ENCODE measurements at regions not wholly inside any gene's neighbourhood (a gene's known extent, or its start where the extent isn't known, plus 50 kb on each side); places are given as distances from the start of the nearest gene placed in this dataset.

- no peak for DNase-seq
Observed at GRCh38 chr7:96481796-96482195, 159.9 kb upstream of the SLC25A13 start.

GRCh38 chr7:96479015-96479645 lies 157.2 kb upstream of the SLC25A13 start:
- DNase-seq: no peak

- DNase-seq: no peak
Observed at GRCh38 chr7:96471606-96472005, 149.7 kb upstream of the SLC25A13 start.

- no peak for DNase-seq
Observed at GRCh38 chr7:96452146-96452545, 130.2 kb upstream of the SLC25A13 start.

GRCh38 chr7:96449094-96449493 lies 127.2 kb upstream of the SLC25A13 start:
- no peak for DNase-seq

GRCh38 chr7:96447109-96447645 lies 125.3 kb upstream of the SLC25A13 start:
- no peak for DNase-seq

- no peak for DNase-seq
Observed at GRCh38 chr7:96441436-96442084, 119.7 kb upstream of the SLC25A13 start.

GRCh38 chr7:96440328-96440727 lies 118.4 kb upstream of the SLC25A13 start:
- DNase-seq: no peak

- no peak for DNase-seq
Observed at GRCh38 chr7:96436880-96437279, 115.0 kb upstream of the SLC25A13 start.

GRCh38 chr7:96430356-96430755 lies 108.5 kb upstream of the SLC25A13 start:
- DNase-seq: no peak

GRCh38 chr7:96427143-96427542 lies 105.2 kb upstream of the SLC25A13 start:
- DNase-seq: no peak

GRCh38 chr7:96426685-96427084 lies 104.8 kb upstream of the SLC25A13 start:
- DNase-seq: no peak

GRCh38 chr7:96426027-96426426 lies 104.1 kb upstream of the SLC25A13 start:
- DNase-seq: no peak

GRCh38 chr7:96424411-96424810 lies 102.5 kb upstream of the SLC25A13 start:
- DNase-seq: no peak

GRCh38 chr7:96422388-96422787 lies 100.5 kb upstream of the SLC25A13 start:
- no peak for DNase-seq

GRCh38 chr7:96418581-96418980 lies 96.7 kb upstream of the SLC25A13 start:
- DNase-seq: peak in 1 of 2 experiments; percentile 12

- DNase-seq: no peak
Observed at GRCh38 chr7:96417784-96418183, 95.9 kb upstream of the SLC25A13 start.

GRCh38 chr7:96416599-96416998 lies 94.7 kb upstream of the SLC25A13 start:
- DNase-seq: no peak

- DNase-seq: no peak
Observed at GRCh38 chr7:96416116-96416515, 94.2 kb upstream of the SLC25A13 start.

GRCh38 chr7:96415293-96415940 lies 93.5 kb upstream of the SLC25A13 start:
- DNase-seq: no peak

- DNase-seq: peak; percentile 23 to 52
Observed at GRCh38 chr7:96414931-96415292, 93.0 kb upstream of the SLC25A13 start.

- no peak for DNase-seq
Observed at GRCh38 chr7:96410126-96410839, 88.4 kb upstream of the SLC25A13 start.

- no peak for DNase-seq
Observed at GRCh38 chr7:96408881-96409280, 87.0 kb upstream of the SLC25A13 start.

Data from NCI-H524 (cell line).